ENCODE measurements at regions not wholly inside any gene's neighbourhood (a gene's known extent, or its start where the extent isn't known, plus 50 kb on each side); places are given as distances from the start of the nearest gene placed in this dataset.
"Not testable (repeated sequence)": the region's sequence is repeated elsewhere in the genome, so short reads cannot be mapped to it uniquely, and the experiment has no call there.

DNA sequence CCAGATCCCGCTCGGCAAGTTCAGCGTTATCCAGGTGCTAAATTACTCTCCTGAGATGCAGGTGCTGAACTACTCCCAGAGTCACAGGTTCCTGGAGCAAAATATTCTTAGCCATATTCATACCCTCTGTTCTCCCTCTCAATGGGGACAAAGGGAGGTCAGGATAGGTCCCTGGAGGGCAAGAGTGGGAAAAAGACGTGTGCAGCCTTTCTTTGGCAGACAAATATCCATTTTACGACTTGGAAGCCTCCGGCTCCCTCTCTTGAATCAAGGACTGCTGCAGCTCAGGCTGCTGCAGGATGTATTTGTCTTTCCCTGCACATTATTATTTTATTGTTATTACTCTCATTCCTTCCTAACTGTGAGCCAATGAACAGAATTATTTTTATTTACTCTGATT, 590.2 kb downstream of the NR2F1-AS1 start:
- no peak for DNase-seq (ENCODE audit: low read depth)

DNA sequence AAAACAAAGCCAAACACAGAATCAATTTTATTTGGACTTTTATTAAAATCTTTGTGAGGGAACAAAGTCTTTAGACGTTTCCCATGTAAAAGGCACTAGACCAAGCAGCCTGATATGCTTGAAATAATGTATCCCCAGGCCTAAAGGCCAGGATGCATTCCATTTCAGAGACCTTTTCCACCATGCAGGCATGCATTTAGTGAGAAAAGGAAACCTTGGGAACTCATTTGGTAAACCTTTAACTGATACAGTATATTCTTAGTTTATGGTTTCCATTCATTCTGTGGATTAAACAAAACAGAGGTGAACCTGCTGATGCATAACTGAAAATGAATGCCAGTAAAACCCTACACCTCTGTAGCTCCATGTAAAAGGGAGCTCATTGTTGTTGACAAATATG, 600.0 kb downstream of the NR2F1-AS1 start:
- DNase-seq (ENCODE audit: low read depth) = no peak

DNA sequence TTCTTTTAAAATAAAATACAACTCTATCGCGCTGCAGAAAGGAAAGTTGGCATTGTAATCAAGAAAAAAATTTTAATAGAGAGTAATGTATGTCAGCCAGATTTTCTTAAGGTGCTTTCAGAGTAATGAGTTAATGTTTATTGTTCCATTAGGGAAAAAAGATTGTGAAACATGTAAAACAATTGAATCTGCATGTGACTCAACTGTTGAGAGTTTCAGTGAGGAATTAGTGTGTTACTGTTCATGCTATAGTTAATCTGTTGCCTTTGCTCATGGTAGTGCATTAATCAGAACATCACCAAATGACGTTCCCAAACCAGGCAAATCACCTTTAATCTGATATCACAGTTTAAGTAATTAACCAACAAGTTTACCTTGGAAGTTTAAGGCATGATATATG, 600.5 kb downstream of the NR2F1-AS1 start:
- DNase-seq (ENCODE audit: low read depth) = no peak

DNA sequence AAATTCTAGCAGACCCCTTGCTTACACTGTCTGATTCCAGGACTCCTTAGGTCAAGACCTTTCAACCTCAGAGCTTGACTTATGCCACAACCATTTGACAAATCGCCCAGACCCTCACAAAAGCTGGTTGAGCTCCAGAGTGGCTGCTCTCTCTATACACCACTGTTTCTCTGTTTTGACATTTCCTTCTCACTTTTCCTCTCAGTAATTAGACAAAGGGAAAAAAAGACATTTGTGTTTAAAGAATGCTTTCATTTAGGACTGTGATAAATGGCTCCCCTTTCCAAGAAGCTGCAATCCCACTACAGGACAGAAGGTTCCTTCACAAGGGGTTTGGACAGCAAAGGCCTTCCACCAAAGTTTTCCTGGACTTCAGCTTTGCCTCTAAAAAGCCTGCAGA, 601.3 kb downstream of the NR2F1-AS1 start:
- no peak for DNase-seq (ENCODE audit: low read depth)

DNA sequence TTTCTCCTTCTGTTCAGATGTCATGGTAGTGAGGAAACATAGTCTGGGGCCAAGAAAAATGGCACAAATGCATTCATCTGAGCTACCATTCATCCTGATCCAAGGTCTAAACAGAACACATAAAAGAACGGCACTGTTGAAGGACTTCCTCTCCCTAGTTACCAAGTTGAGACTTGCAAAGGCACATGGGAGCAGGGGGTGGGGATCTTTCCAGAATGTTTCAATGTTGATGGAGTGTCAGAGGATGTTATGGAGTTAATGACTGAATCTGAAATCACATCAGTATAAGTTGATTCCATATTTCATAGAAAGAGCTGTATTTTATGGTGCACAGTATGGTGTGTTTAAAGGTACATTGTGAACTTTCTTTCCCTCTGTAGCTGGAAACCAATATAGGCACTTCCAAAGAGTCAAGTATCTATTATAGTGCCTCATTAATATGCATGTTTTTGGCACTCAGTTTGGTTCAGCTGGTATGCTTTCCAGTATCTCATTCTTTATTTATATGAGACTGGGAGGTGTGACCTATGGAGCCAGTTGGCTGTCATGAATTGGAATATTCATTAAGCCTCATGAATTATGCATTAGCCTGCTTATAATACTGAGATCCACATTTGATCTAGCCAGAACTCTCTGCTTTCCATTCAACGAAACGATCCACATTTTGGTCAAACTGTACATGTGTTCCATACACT, 603.0 kb downstream of the NR2F1-AS1 start:
- DNase-seq (ENCODE audit: low read depth) = no peak

DNA sequence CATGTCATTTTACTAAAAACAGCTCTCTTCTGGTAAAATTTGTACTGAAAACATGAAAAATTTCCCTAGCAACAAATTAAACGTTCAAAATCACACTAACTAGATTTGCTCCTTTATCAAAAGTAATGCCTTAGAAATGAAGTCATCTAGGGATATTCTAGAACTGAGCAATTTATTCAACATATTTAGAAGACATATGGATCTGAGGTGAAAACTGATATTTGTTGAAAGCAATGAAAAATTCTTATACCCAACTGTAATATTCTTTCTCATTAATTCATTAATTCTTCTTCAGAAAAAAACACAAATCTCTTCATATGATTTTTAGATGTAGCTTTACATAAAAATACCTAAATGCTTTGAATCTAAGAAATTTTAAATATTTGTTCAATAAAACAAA, 604.9 kb downstream of the NR2F1-AS1 start:
- DNase-seq (ENCODE audit: low read depth) = no peak

DNA sequence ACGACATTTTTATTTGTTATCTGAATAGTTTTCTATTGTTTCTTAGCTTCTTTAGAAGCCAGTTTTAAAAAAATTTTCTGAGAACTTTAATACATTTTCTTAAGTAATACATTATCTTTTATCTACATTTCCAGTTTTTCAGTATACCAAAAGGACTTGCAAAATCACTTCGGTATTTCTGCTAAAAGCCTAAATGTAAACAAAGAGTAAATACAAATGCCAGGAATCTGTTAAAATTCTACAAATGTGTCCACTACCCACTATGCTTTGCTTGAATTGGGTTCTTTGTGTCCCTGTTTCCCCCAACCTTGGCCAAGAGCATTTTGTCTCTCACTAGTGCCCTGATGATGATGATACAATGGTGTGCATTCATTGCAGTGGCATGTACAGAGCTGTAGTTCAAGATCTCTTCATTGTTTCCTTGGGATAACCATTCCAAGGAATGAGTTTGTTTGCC, 611.2 kb downstream of the NR2F1-AS1 start:
- no peak for DNase-seq (ENCODE audit: low read depth)

DNA sequence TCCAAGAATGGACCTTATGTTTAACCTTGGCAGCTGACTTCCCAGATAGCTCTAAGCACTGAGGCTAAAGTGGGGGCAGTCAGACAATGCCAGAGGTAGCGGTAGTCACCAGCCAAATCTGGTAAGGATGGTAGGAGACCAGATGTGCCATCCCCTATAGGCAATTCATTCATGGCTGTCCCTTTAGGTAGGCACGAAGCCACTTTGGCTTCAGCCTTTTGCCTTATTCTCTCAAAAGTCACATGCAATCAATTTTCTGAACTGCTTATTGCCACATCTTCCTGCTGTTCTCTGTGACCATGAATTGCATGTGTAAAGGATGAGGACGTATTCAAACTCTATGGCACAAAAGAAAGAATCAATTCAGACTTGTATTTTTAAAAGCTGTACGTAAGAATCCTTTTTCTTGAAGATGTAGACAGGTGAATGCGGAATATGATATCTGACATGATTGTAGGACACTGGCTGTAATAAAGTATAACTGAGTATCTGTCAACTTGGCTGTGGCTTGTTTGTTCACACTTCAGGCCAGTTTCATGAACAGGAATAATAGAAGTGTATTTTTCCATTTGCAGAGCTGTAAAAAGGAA, 611.7 kb downstream of the NR2F1-AS1 start:
- no peak for DNase-seq (ENCODE audit: low read depth)

DNA sequence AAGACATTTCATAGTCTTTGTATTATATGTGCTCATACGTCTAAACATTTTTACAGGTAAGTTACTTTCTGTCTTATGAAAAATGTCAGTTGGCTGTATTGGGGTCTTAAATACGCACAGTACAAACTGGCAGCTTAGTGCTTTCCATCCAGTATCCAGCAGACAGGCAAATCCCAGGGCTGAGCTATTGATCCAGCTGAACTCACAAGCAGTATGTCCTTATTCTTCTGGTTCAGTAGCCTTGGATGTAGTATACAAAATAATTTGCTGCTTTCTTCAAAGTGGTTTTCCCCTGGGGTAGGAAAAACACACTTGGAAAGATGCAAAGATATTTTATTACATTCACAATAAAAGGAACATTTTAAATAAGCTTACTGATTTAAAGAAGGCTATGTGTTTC, 617.2 kb downstream of the NR2F1-AS1 start:
- DNase-seq (ENCODE audit: low read depth) = no peak

DNA sequence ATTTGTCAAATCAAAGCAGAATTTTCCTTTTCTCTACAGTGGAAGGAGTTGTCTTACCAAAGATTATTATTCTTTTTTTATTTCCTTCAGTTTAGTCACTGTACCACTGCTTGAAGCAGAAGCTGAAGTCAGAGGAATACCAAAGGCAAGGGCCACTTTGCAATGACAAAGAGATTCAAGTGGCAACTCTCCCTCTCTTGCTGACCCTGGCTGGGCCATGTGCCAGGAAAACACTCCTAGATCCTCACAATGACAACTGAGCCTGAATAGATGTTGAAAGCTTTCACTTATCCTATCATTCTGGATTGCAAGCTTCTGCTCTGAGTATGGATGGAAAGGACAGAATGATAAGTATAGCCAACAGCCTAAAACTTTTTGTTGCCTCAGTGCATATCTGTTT, 618.3 kb downstream of the NR2F1-AS1 start:
- no peak for DNase-seq (ENCODE audit: low read depth)

DNA sequence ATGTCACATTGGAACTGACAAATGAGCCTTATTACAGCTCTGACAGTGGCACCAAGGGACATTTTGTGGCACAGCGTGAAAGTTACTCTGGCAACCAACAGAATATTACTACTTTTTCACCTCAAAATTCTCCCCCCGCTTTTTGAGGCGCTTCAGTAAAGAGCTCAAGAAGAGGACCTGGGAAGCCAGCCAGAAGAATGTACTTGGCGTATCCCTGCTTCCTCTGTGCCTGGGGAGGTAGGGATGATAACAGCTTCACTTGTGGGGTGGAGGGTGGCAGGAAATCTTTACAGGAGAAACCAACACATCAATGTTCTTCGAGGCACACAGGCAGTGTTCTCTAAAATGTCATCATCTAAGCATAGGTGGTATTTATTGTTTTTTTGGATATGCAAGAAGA, 624.1 kb downstream of the NR2F1-AS1 start:
- no peak for DNase-seq (ENCODE audit: low read depth)

DNA sequence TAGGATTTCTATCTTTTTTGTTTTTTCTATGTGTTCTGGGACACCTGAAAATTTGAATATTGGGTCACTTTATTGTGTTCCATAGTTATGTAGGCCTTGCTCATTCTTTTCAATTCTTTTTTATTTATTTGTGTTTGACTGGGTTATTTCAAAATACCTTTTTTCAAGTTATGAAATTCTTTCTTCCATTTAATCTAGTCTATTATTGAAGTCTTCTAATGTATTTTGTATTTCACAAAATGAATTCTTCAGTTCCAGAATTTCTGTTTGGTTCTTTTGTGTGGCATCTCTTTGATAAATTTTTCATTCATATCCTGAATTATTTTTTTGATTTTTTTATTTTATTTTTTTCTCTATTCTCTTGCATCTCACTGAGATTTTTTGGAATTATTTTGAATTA, 628.8 kb downstream of the NR2F1-AS1 start:
- DNase-seq (ENCODE audit: low read depth) = no peak

DNA sequence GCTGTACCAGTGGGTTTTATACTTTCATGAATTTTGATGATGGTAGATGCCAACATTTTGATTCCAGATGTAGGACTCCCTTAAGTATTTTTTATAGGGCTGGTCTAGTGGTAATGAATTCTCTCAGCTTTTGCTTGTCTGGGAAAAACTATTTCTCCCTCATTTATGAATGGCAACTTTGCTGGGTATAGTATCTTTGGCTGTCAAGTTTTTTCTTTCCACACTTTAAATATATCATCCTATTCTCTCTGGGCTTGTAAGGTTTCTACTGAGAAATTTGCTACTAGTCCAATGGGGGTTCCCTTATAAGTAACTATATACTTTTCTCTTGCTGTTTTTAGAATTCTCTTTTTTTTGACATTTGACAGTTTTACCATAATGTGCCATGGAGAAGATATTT, 629.3 kb downstream of the NR2F1-AS1 start:
- DNase-seq (ENCODE audit: low read depth) = no peak

DNA sequence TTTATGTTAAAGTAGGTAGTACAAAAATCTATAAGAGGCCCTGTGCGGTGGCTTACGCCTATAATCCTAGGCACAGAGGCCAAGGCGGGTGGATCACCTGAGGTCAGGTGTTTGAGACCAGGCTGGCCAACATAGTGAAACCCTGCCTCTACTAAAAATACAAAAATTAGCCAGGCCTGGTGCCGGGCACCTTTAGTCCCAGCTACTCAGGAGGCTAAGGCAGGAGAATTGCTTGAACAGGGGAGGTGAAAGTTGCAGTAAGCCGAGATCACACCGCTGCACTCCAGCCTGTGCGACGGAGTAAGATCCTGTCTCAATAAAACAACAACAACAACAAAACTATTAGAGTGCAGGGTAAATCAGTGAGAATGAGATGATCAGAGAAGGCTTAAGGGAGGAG, 634.5 kb downstream of the NR2F1-AS1 start:
- no peak for DNase-seq (ENCODE audit: low read depth)

DNA sequence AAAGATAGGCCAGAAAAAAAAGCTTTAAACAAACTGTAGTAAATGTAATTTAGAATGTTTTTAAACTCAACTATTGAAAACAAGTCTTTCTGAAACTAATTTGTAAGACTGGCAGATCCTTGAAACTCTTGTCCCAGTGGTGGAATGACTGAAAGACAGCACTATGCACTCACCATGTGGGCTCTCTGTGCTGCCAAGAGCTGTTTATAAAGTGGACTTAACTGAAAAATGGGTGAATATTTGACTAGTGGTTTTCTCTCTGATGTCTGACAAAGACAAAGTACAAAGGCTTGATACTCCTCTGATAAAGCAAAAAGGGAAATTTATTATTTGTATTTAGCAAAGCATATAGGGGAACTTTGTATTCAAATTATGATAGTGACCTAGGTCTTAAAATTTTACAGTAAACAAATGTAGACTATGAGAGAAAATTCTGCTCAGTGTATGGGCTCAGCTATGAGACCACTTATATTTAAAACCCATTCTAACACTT, 635.4 kb downstream of the NR2F1-AS1 start:
- DNase-seq (ENCODE audit: low read depth) = peak; percentile 7

DNA sequence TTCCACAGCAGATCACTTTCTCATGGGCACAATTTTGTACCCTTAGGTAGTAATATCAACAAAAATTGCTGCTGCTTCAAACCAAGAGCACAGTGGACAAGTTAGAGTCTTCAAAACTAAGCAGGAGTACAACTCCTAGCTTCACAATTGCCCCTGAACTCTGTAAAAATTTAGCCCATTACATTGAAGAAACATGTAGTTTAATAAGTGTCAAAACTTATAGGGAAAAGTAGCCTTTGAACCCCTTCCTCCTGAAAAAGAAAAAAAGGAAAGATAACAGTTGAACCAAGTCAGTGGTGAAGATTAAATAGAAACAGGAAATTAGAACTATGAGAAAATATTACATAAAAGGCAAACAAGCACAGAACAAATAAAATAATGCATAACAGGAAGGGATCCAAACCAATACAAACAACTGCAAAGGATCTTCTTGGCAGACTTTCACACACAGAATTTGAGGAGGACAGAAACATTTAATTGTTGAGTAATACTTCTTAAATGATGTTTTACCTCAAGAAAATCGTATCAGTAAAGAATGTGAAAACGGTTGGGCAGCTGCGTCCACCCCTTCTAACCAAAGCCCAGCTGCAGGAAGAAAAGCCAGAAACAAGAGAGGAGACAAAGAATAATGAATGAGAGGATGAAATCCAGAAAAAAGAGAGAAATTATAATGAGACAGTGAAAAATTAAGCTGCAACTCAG, 636.0 kb downstream of the NR2F1-AS1 start:
- peak; percentile 13 for DNase-seq (ENCODE audit: low read depth)

DNA sequence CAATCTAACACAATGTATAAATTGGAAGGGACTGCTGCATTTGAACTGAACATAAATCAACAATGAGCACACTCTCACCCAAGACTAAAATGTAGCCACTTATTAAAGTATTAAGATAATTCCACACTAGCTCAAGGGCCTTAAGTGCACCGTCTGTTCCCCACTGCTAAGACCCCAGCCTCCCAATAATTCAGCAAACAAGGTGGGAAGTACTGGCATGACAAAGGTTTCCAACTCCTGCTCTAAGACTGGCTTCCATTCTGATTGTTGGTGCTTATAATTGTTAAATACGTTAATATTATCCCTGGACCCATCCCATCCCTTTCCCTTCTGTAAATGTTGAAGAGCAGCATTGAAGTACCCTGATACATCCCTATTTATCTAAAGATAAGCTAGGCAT, 636.7 kb downstream of the NR2F1-AS1 start:
- DNase-seq (ENCODE audit: low read depth) = no peak

DNA sequence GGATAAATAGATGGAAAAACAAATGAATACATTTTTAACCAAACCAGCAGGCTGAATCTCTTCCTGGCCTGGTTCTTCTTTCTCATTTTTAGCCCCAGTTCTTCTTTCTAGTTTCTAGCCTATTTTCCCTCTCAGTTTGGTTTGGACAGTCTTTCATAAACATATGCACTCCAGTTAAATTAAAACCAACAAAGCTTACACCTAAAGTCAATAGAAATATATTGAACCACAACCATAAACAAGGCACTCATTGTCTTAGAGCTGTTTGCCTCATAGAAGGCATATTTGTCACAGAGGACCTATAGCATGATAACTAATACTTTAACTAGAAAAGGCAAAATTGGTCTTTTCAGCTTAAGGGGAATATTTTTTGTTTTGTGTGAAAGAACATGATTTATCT, 638.3 kb downstream of the NR2F1-AS1 start:
- no peak for DNase-seq (ENCODE audit: low read depth)

DNA sequence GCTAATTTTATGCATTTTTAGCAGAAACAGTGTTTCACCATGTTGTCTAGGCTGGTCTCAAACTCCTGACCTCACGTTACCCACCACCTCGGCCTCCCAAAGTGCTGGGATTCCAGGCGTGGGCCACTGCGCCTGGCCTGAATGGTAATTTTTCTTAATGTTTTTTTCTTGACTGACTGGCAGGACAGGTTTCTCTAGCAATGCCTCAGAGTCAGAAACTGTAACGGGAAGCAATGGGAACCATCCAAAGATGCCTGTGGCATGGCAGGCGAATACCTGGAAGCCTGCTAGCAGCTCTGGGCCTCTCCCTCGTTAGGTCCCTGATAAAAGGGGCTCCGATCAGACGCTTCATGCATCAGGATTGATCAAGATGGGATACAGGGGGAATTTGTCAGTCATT, 639.2 kb downstream of the NR2F1-AS1 start:
- DNase-seq (ENCODE audit: low read depth) = no peak

DNA sequence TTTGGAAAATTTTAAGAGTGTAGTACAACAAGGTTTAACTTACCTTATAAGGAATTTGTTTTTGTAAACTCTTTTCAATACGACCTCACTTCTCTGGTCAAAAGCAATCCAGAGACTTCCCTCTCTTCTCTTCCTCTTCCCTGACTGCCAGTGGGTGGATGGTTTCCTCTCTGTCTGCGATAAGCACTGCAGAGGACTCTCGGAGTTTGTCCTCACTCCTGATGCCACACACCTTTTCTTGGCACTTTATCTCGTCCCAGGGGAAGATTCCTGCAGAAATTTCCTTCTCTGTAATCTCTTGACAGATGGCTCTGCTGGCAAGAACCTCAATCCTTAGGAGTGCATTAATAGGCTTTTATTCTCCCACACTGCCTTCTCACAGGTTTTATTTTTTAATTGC, 641.6 kb downstream of the NR2F1-AS1 start:
- no peak for DNase-seq (ENCODE audit: low read depth)

DNA sequence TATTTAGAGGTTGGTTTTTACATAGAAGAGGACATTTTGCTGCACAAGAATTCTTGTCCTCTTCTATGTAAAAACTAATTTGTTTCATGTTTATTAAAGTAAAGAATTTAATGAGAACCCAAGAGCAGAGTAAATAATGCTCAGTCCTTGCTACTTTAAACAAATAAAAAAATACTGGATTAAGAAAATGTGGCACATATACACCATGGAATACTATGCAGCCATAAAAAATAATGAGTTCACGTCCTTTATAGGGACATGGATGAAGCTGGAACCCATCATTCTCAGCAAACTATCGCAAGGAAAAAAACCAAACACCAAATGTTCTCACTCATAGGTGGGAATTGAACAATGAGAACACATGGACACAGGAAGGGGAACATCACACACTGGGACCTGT, 643.6 kb downstream of the NR2F1-AS1 start:
- not testable (repeated sequence) for DNase-seq (ENCODE audit: low read depth)

DNA sequence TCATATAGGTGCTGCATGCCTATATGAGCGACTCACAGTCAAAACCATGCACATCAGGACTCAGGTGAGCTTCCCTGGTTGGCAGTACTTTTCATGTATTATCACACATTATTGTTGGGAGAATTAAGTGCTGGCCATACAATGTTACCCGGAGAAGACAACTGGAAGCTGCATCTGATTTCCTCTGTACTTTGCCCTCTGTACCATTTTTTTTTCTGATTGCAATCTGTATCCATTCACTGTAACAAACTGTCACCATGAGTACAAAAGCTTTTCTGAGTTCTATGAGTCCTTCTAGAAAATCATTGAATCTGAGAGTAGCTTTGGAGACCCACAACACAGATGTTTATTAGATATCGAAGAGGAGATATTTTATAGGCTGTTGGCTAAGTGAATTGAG, 651.0 kb downstream of the NR2F1-AS1 start:
- DNase-seq (ENCODE audit: low read depth) = no peak

DNA sequence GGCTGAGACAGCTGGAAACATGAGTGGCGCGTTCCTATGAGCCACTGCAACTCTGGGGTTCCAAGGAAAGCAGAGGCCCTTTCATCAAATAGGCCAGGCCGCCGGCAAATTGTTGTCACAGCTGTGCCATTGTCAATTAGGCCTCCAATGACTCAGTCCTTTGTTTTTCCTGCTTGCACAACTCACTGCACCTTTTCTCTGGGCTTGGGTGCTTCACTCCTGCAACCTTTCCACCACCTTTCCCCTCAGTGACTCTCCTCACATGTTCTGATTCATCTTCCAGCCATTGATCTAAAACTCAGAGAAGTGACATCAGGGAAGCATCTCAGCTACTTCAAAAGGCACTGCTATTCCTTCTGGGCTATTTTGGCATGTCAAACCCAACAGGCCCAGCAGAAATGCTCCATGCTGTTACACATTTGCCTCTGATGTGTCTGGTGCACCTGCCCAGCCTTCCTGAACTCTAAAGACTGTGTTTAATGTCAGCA, 653.7 kb downstream of the NR2F1-AS1 start:
- no peak for DNase-seq (ENCODE audit: low read depth)
